VCaP (cell line): ENCODE measurements at regions not wholly inside any gene's neighbourhood (a gene's known extent, or its start where the extent isn't known, plus 50 kb on each side); places are given as distances from the start of the nearest gene placed in this dataset.

ENCODE experiments used
- H3K27ac ChIP-seq: fragments of 450-650 bp; 2 replicates; pipeline ENCODE4 v1.5.1; 2017
- CTCF ChIP-seq: fragments of 450-650 bp; conservative IDR thresholded peaks from 2 replicates; pipeline ENCODE4 v1.5.1; 2017; ENCODE audit warnings: mild to moderate bottlenecking, moderate library complexity

- TF ChIP-seq CTCF: no peak
These were observed 188.8 kb upstream of the KHDRBS2 start for GRCh38 chr6:62474793-62475192.

GRCh38 chr6:62466607-62467006, 180.6 kb upstream of the KHDRBS2 start:
- no peak for TF ChIP-seq CTCF
- H3K27ac ChIP-seq: no peak overlapping the region

More at GRCh38 chr6:62474793-62475192, 188.8 kb upstream of the KHDRBS2 start:
- H3K27ac ChIP-seq: no peak overlapping the region

GRCh38 chr6:62465206-62465605, 179.2 kb upstream of the KHDRBS2 start:
- TF ChIP-seq CTCF: no peak
- no peak overlapping the region for H3K27ac ChIP-seq

DNA sequence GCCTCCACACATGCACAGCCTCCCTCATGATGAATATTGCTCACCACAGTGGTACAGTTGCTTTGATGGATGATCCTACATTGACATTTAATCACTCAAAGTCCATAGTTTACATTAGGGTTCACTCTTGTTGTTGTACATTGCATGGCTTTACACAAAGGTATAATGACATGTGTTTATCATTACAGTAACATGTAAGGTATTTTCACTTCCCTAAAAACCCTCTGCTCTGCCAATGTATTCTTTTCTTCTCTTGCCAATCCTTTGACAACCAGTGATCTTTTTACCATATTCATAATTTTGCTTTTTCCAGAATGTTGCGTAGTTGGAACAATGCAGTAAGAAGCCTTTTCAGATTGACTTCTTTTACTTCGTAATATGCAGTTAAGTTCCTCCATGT, 166.6 kb upstream of the KHDRBS2 start:
- no peak for TF ChIP-seq CTCF
- no peak overlapping the region for H3K27ac ChIP-seq

GRCh38 chr6:62446647-62447316, 160.8 kb upstream of the KHDRBS2 start:
- no peak for TF ChIP-seq CTCF
- H3K27ac ChIP-seq: no peak overlapping the region

- TF ChIP-seq CTCF: no peak
- no peak overlapping the region for H3K27ac ChIP-seq
These were observed 159.5 kb upstream of the KHDRBS2 start for GRCh38 chr6:62445521-62445920.

- H3K27ac ChIP-seq: no peak overlapping the region
- TF ChIP-seq CTCF: no peak
These were observed 155.2 kb upstream of the KHDRBS2 start for GRCh38 chr6:62441182-62441581.
